ENCODE measurements at regions not wholly inside any gene's neighbourhood (a gene's known extent, or its start where the extent isn't known, plus 50 kb on each side); places are given as distances from the start of the nearest gene placed in this dataset.

DNA sequence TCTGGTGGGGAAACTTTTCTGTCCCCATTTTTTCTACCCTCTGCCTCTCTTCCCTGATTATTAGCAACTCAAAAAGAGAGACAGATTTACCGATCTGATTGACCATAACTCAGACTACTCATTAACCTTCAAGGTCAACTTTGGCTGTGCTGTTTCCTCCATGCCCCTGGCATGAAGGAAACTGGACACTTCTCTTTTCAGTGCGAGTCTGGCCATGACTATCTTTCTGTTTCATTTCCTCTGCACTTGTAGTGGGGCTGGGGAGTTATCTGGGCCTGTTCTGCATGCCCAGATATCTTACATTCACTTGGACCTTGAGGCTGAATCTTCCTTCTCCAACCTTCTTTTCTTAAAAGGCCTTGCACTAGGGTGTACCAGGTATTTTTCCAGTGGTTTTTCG, 76.9 kb upstream of the SLCO2A1 start:
- Histone ChIP-seq H3K36me3 (ENCODE audit: insufficient read depth) (peaks cover 5% of the 10 kb centered on the region; the same call in 1 of the 2 replicates), H3K9me2 (ENCODE audit: insufficient read depth) (no peaks in the 10 kb centered on the region), H3K27me3 (ENCODE audit: insufficient read depth) (no peaks in the 10 kb centered on the region), H3K79me2 (replicated peaks; ENCODE audit: insufficient read depth) (no peaks in the 10 kb centered on the region), H4K20me1 (replicated peaks; ENCODE audit: insufficient read depth) (no peaks in the 10 kb centered on the region), H3K4me1 (ENCODE audit: insufficient read depth) (peaks cover 4% of the 10 kb centered on the region; the same call in 1 of the 2 replicates), H3K4me3 (no peak overlapping the region), H3K4me2 (no peak overlapping the region), H3F3A (replicated peaks; ENCODE audit: low read depth) (no peaks in the 10 kb centered on the region), H3K27ac (ENCODE audit: low read depth) (no peak overlapping the region), H2AFZ (no peak overlapping the region)
- Mint-ChIP-seq H3K4me1 (peaks cover 9% of the 10 kb centered on the region), H3K27me3 (ENCODE audit: insufficient read depth, low read depth, poor library complexity) (peaks cover 1% of the 10 kb centered on the region), H3K36me3 (ENCODE audit: low read depth) (peaks cover 18% of the 10 kb centered on the region), H3K27ac (no peak overlapping the region), H3K4me3 (no peak overlapping the region), H3K9me3 (peaks cover 28% of the 10 kb centered on the region)
- ATAC-seq (no peak), DNase-seq (ENCODE audit: low spot score) (no peak)
- TF ChIP-seq, protein P1, sequence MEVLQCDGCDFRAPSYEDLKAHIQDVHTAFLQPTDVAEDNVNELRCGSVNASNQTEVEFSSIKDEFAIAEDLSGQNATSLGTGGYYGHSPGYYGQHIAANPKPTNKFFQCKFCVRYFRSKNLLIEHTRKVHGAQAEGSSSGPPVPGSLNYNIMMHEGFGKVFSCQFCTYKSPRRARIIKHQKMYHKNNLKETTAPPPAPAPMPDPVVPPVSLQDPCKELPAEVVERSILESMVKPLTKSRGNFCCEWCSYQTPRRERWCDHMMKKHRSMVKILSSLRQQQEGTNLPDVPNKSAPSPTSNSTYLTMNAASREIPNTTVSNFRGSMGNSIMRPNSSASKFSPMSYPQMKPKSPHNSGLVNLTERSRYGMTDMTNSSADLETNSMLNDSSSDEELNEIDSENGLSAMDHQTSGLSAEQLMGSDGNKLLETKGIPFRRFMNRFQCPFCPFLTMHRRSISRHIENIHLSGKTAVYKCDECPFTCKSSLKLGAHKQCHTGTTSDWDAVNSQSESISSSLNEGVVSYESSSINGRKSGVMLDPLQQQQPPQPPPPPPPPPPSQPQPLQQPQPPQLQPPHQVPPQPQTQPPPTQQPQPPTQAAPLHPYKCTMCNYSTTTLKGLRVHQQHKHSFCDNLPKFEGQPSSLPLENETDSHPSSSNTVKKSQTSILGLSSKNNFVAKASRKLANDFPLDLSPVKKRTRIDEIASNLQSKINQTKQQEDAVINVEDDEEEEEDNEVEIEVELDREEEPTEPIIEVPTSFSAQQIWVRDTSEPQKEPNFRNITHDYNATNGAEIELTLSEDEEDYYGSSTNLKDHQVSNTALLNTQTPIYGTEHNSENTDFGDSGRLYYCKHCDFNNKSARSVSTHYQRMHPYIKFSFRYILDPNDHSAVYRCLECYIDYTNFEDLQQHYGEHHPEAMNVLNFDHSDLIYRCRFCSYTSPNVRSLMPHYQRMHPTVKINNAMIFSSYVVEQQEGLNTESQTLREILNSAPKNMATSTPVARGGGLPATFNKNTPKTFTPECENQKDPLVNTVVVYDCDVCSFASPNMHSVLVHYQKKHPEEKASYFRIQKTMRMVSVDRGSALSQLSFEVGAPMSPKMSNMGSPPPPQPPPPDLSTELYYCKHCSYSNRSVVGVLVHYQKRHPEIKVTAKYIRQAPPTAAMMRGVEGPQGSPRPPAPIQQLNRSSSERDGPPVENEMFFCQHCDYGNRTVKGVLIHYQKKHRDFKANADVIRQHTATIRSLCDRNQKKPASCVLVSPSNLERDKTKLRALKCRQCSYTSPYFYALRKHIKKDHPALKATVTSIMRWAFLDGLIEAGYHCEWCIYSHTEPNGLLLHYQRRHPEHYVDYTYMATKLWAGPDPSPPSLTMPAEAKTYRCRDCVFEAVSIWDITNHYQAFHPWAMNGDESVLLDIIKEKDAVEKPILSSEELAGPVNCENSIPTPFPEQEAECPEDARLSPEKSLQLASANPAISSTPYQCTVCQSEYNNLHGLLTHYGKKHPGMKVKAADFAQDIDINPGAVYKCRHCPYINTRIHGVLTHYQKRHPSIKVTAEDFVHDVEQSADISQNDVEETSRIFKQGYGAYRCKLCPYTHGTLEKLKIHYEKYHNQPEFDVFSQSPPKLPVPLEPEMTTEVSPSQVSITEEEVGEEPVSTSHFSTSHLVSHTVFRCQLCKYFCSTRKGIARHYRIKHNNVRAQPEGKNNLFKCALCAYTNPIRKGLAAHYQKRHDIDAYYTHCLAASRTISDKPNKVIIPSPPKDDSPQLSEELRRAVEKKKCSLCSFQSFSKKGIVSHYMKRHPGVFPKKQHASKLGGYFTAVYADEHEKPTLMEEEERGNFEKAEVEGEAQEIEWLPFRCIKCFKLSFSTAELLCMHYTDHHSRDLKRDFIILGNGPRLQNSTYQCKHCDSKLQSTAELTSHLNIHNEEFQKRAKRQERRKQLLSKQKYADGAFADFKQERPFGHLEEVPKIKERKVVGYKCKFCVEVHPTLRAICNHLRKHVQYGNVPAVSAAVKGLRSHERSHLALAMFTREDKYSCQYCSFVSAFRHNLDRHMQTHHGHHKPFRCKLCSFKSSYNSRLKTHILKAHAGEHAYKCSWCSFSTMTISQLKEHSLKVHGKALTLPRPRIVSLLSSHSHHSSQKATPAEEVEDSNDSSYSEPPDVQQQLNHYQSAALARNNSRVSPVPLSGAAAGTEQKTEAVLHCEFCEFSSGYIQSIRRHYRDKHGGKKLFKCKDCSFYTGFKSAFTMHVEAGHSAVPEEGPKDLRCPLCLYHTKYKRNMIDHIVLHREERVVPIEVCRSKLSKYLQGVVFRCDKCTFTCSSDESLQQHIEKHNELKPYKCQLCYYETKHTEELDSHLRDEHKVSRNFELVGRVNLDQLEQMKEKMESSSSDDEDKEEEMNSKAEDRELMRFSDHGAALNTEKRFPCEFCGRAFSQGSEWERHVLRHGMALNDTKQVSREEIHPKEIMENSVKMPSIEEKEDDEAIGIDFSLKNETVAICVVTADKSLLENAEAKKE (CRISPR knock-in tag; IDR thresholded peaks at IDR 0.05) = no peak
- TF ChIP-seq, protein P2, sequence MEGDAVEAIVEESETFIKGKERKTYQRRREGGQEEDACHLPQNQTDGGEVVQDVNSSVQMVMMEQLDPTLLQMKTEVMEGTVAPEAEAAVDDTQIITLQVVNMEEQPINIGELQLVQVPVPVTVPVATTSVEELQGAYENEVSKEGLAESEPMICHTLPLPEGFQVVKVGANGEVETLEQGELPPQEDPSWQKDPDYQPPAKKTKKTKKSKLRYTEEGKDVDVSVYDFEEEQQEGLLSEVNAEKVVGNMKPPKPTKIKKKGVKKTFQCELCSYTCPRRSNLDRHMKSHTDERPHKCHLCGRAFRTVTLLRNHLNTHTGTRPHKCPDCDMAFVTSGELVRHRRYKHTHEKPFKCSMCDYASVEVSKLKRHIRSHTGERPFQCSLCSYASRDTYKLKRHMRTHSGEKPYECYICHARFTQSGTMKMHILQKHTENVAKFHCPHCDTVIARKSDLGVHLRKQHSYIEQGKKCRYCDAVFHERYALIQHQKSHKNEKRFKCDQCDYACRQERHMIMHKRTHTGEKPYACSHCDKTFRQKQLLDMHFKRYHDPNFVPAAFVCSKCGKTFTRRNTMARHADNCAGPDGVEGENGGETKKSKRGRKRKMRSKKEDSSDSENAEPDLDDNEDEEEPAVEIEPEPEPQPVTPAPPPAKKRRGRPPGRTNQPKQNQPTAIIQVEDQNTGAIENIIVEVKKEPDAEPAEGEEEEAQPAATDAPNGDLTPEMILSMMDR (conservative IDR thresholded peaks at IDR 0.05; ENCODE audit: low read depth in 2 of 2) = no peak
- TF ChIP-seq CREB1 (CRISPR knock-in tag; IDR thresholded peaks at IDR 0.05; ENCODE audit: low read depth) (no peak), ZNF114 (CRISPR knock-in tag; IDR thresholded peaks at IDR 0.05) (no peak), EZH2 (IDR thresholded peaks at IDR 0.05; ENCODE audit: low read depth, unreplicated experiment) (no peak), STAT1 (IDR thresholded peaks at IDR 0.05; ENCODE audit: unreplicated experiment) (no peak), JUNB (IDR thresholded peaks at IDR 0.05; ENCODE audit: unreplicated experiment) (no peak), POLR2AphosphoS5 (IDR thresholded peaks at IDR 0.05; ENCODE audit: low read depth) (no peak)
- TF ChIP-seq, protein P3, sequence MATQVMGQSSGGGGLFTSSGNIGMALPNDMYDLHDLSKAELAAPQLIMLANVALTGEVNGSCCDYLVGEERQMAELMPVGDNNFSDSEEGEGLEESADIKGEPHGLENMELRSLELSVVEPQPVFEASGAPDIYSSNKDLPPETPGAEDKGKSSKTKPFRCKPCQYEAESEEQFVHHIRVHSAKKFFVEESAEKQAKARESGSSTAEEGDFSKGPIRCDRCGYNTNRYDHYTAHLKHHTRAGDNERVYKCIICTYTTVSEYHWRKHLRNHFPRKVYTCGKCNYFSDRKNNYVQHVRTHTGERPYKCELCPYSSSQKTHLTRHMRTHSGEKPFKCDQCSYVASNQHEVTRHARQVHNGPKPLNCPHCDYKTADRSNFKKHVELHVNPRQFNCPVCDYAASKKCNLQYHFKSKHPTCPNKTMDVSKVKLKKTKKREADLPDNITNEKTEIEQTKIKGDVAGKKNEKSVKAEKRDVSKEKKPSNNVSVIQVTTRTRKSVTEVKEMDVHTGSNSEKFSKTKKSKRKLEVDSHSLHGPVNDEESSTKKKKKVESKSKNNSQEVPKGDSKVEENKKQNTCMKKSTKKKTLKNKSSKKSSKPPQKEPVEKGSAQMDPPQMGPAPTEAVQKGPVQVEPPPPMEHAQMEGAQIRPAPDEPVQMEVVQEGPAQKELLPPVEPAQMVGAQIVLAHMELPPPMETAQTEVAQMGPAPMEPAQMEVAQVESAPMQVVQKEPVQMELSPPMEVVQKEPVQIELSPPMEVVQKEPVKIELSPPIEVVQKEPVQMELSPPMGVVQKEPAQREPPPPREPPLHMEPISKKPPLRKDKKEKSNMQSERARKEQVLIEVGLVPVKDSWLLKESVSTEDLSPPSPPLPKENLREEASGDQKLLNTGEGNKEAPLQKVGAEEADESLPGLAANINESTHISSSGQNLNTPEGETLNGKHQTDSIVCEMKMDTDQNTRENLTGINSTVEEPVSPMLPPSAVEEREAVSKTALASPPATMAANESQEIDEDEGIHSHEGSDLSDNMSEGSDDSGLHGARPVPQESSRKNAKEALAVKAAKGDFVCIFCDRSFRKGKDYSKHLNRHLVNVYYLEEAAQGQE (IDR thresholded peaks at IDR 0.05; ENCODE audit: unreplicated experiment) = no peak
